Fibroblast of lung (primary cell): ENCODE measurements at regions not wholly inside any gene's neighbourhood (a gene's known extent, or its start where the extent isn't known, plus 50 kb on each side); places are given as distances from the start of the nearest gene placed in this dataset.
A peak's percentile ranks its signal among the peaks of the same experiment; 100 is the strongest.

Experiments
- DNase-seq, 2 donors: peaks; one replicate each; pipeline versions ENCODE4 v3.0.0 to v3.0.0-alpha.2; 2010; ENCODE audit warnings: low read depth in 2 of 2
- H2AFZ ChIP-seq: 2 replicates; pipeline ENCODE4 v1.5.1; 2012; ENCODE audit warnings: low read length, control low read depth, inconsistent platforms
- H3K27ac ChIP-seq: 2 replicates; pipeline ENCODE4 v1.5.1; 2011; ENCODE audit warnings: low read length, control low read depth; ENCODE audit not compliant: insufficient read depth
- H3K27me3 ChIP-seq: 2 replicates; pipeline ENCODE4 v1.5.1; 2011; ENCODE audit warnings: mild to moderate bottlenecking, low read length; ENCODE audit not compliant: control insufficient read depth, insufficient read depth
- H3K36me3 ChIP-seq: 2 replicates; pipeline ENCODE4 v1.5.1; 2011; ENCODE audit warnings: low read length; ENCODE audit not compliant: control insufficient read depth, insufficient read depth
- H3K4me1 ChIP-seq: 2 replicates; pipeline ENCODE4 v1.5.1; 2011; ENCODE audit warnings: low read length; ENCODE audit not compliant: control insufficient read depth, insufficient read depth; ENCODE audit errors: extremely low read depth
- H3K4me2 ChIP-seq: 2 replicates; pipeline ENCODE4 v1.5.1; 2011; ENCODE audit warnings: low read length, control low read depth; ENCODE audit not compliant: insufficient read depth; ENCODE audit errors: extremely low read depth
- H3K4me3 ChIP-seq, 4 experiments: fragments of 200-600 bp in 1 of 4; sonication (generic) in 1 of 4; replicated peaks in 1 of 4; 2 replicates each; pipeline ENCODE4 v1.5.1; 2011 to 2016; ENCODE audit warnings: low read length in 4 of 4, low read depth in 3 of 4, mild to moderate bottlenecking in 3 of 4, control low read depth in 2 of 4, inconsistent platforms in 1 of 4, mixed read lengths in 1 of 4; ENCODE audit not compliant: insufficient read depth in 1 of 4; ENCODE audit errors: control extremely low read depth in 1 of 4
- H3K79me2 ChIP-seq: 2 replicates; pipeline ENCODE4 v1.5.1; 2012; ENCODE audit warnings: mild to moderate bottlenecking, low read length, inconsistent platforms; ENCODE audit not compliant: control insufficient read depth, insufficient read depth
- H3K9ac ChIP-seq: 2 replicates; pipeline ENCODE4 v1.5.1; 2011; ENCODE audit warnings: mild to moderate bottlenecking, low read length, control low read depth; ENCODE audit not compliant: insufficient read depth
- H3K9me3 ChIP-seq: 2 replicates; pipeline ENCODE4 v1.5.1; 2012; ENCODE audit warnings: low read depth, low read length; ENCODE audit not compliant: control insufficient read depth, insufficient read depth
- H4K20me1 ChIP-seq: 2 replicates; pipeline ENCODE4 v1.5.1; 2011; ENCODE audit warnings: low read length; ENCODE audit not compliant: control insufficient read depth, insufficient read depth; ENCODE audit errors: extremely low read depth
- CTCF ChIP-seq, 2 donors: IDR thresholded peaks in 1 of 2; conservative IDR thresholded peaks in 1 of 2; 1 replicate in 1 of 2; 2 replicates in 1 of 2; pipeline ENCODE4 v1.5.1; 2011 to 2012; ENCODE audit warnings: low read length in 2 of 2, control low read depth in 1 of 2, inconsistent platforms in 1 of 2, low read depth in 1 of 2, mild to moderate bottlenecking in 1 of 2
- EZH2 ChIP-seq: IDR thresholded peaks from 2 replicates; pipeline ENCODE4 v1.5.1; 2012; ENCODE audit warnings: low read length, control low read depth, mild to moderate bottlenecking; ENCODE audit errors: missing control alignments

DNA sequence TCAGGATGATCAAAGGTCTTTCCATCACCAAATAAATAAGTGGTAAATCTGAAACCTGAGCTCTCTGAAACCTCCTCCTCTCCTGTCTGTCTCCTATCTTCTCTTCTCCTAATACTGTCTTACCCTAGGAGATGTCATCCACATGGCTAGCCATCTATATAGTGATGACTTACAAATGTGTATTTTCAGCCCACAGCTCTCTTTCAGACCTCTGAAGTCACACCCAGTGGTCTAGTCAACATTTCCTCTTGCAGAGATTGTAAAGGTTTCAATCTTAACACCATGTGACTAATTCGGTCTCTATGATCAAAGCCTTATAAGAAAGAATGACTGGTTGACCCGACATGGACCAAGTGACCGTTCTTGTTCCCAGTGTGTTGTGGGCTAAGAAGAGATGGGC is 63.1 kb upstream of the DPT start:
- H3K4me2 ChIP-seq = no peak overlapping the region
- H3K36me3 ChIP-seq = no peaks in the 10 kb centered on the region
- no peaks in the 10 kb centered on the region for H3K9me3 ChIP-seq
- no peak overlapping the region for H3K9ac ChIP-seq
- H4K20me1 ChIP-seq = no peaks in the 10 kb centered on the region
- TF ChIP-seq EZH2 (no peak), CTCF (conservative IDR thresholded peaks at IDR 0.05 in 1 of 2, IDR thresholded peaks at IDR 0.05 in 1 of 2; ENCODE audit: low read depth in 1 of 2, low read length in 2 of 2) (no peak)
- H3K4me3 ChIP-seq = no peak overlapping the region
- no peaks in the 10 kb centered on the region for H3K27me3 ChIP-seq
- H3K27ac ChIP-seq = no peak overlapping the region
- H3K4me1 ChIP-seq = no peaks in the 10 kb centered on the region
- H3K79me2 ChIP-seq = no peaks in the 10 kb centered on the region
- no peak overlapping the region for H2AFZ ChIP-seq
- DNase-seq = no peak

GRCh38 chr1:168792592-168793125 is 63.7 kb upstream of the DPT start:
- no peaks in the 10 kb centered on the region for H3K9me3 ChIP-seq
- no peak overlapping the region for H2AFZ ChIP-seq
- H4K20me1 ChIP-seq = no peaks in the 10 kb centered on the region
- no peak overlapping the region for H3K4me3 ChIP-seq
- TF ChIP-seq CTCF (conservative IDR thresholded peaks at IDR 0.05 in 1 of 2, IDR thresholded peaks at IDR 0.05 in 1 of 2; ENCODE audit: low read depth in 1 of 2, low read length in 2 of 2) = no peak
- TF ChIP-seq EZH2 = no peak
- peak in 1 of 2 donors; percentile 28 for DNase-seq
- H3K79me2 ChIP-seq = no peaks in the 10 kb centered on the region
- H3K4me1 ChIP-seq = no peaks in the 10 kb centered on the region
- H3K9ac ChIP-seq = no peak overlapping the region
- no peaks in the 10 kb centered on the region for H3K27me3 ChIP-seq
- no peaks in the 10 kb centered on the region for H3K36me3 ChIP-seq
- no peak overlapping the region for H3K27ac ChIP-seq
- H3K4me2 ChIP-seq = no peak overlapping the region

- Histone ChIP-seq H3K4me3 (no peak overlapping the region), H3K9me3 (no peaks in the 10 kb centered on the region), H2AFZ (no peak overlapping the region), H3K27ac (no peak overlapping the region), H3K4me2 (no peak overlapping the region), H3K27me3 (no peaks in the 10 kb centered on the region), H3K4me1 (no peaks in the 10 kb centered on the region), H3K9ac (no peak overlapping the region), H3K79me2 (no peaks in the 10 kb centered on the region), H3K36me3 (no peaks in the 10 kb centered on the region), H4K20me1 (no peaks in the 10 kb centered on the region)
- DNase-seq = peak in 1 of 2 donors; percentile 2
- TF ChIP-seq EZH2 (no peak), CTCF (conservative IDR thresholded peaks at IDR 0.05 in 1 of 2, IDR thresholded peaks at IDR 0.05 in 1 of 2; ENCODE audit: low read depth in 1 of 2, low read length in 2 of 2) (no peak)
Observed at GRCh38 chr1:168794057-168794456, 65.1 kb upstream of the DPT start.
